ENCODE measurements at regions not wholly inside any gene's neighbourhood (a gene's known extent, or its start where the extent isn't known, plus 50 kb on each side); places are given as distances from the start of the nearest gene placed in this dataset.
"Not testable (repeated sequence)": the region's sequence is repeated elsewhere in the genome, so short reads cannot be mapped to it uniquely, and the experiment has no call there.

DNA sequence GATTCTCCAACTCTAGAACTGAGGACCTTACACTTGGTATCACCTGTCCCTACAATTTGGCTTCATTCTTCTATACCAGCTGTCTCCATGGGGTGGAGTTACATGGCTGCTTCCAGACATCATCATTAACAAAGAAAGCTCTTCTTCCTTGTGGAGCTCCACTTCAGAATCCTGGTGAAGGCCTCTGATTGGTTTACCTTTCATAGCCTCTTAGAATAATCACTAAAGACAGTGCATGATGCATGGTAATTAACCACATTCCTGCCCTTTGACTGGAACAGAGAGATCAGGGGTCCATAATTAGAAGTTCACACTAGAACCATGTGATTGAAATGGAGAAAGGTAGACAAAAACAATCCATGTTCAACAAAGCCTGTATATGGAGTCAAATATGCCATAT lies 112.6 kb upstream of the ZNF827 start:
- Mint-ChIP-seq H3K4me1 (no peaks in the 10 kb centered on the region), H3K36me3 (ENCODE audit: low read depth) (no peaks in the 10 kb centered on the region), H3K9me3 (ENCODE audit: low read depth) (peaks cover 4% of the 10 kb centered on the region), H3K27me3 (peaks cover 7% of the 10 kb centered on the region), H3K27ac (no peak overlapping the region), H3K4me3 (no peak overlapping the region)
- no peak for DNase-seq
- intact Hi-C loops (cut with DNase I, micrococcal nuclease): no loop called here
- ATAC-seq: no peak
- CTCF ChIA-PET: interaction anchor here (0.9 to 1.4 kb wide), 2 partner anchors 44 to 61 kb away, joined by 3 read pairs; no protein-coding TSS in a partner anchor
- POLR2A ChIA-PET: no interaction called here

DNA sequence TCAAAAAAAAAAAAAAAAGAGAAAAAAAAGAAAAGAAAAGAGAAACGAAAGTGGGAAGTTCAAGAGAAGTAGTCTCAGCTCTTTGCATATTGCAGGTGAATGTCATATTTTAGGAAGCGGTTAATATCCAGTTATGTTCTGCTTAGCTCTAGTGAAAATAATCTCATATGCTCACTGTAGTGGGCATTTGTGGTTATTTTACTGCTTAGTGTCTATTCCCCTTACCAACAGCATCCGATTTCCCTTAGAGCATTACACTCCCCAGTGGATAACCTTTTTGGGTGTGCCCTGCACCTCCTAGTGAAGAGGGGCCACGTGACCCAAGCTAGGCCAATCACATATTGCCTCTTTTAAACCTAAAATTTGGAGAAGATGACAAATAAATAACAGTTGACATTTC lies 111.2 kb upstream of the ZNF827 start:
- H3K27me3 Mint-ChIP-seq: peaks cover 17% of the 10 kb centered on the region
- no peak overlapping the region for H3K4me3 Mint-ChIP-seq
- peaks cover 4% of the 10 kb centered on the region for H3K9me3 Mint-ChIP-seq (ENCODE audit: low read depth)
- ATAC-seq (no peak), DNase-seq (no peak)
- CTCF ChIA-PET: interaction anchor here (0.6 to 1.4 kb wide), 2 partner anchors 60 to 309 kb away, joined by 3 read pairs; no protein-coding TSS in a partner anchor
- no peak overlapping the region for H3K27ac Mint-ChIP-seq
- no peaks in the 10 kb centered on the region for H3K4me1 Mint-ChIP-seq
- POLR2A ChIA-PET: no interaction called here
- intact Hi-C loops (cut with DNase I, micrococcal nuclease): no loop called here
- H3K36me3 Mint-ChIP-seq (ENCODE audit: low read depth): no peaks in the 10 kb centered on the region

- peaks cover 17% of the 10 kb centered on the region for H3K27me3 Mint-ChIP-seq
- intact Hi-C loops (cut with DNase I, micrococcal nuclease); DNase-seq; H3K4me3 Mint-ChIP-seq; POLR2A ChIA-PET; ATAC-seq; H3K9me3 Mint-ChIP-seq (ENCODE audit: low read depth); H3K4me1 Mint-ChIP-seq; H3K36me3 Mint-ChIP-seq (ENCODE audit: low read depth); H3K27ac Mint-ChIP-seq: not testable (repeated sequence)
- CTCF ChIA-PET: interaction anchor here (0.7 kb wide), 1 partner anchor 41 kb away, joined by 3 read pairs; no protein-coding TSS in a partner anchor
These were observed 109.1 kb upstream of the ZNF827 start for GRCh38 chr4:146047768-146048167.

DNA sequence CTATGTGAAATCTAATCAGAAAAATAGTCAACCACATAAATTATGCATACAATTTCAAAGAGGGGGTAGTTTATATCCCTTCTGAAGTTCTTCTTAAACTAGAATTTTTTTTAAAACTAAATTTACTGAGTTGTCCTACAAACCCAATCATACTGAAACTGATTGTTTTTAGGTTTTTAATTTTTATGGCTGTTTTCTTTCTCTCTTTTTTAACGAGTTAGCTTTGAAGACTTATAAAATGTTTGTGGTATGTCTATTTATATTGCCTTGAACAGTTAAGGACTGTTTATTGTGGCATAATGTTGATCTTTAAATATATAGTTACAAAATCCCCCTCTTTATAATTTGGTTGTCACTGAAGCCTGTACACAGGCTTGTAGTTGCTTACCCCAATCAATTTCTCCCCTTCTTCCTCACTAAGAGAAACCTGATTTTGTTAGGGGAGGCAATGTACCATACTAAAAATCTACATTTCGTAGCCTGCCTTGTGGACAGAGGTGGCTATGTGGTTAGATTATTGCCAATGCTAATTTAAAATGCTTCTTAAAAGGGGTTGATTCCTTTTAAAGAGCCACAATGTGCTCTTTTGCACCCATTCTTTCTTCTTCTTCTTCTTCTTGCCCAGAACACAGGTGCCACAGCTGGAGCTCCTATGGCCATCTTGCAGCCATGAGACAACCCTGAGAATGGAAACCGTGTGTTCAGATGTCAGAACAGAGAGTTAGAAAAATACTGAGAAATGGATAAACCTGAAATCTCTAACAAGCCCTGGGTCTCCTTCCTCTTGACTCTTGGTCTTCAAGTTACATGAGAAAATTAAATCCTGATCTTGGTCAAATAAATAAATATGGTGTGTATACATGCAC lies 102.7 kb upstream of the ZNF827 start:
- intact Hi-C loops (cut with DNase I, micrococcal nuclease): no loop called here
- ChIA-PET CTCF (no interaction called here), POLR2A (no interaction called here)
- Mint-ChIP-seq H3K4me1 (no peaks in the 10 kb centered on the region), H3K27me3 (peaks cover 10% of the 10 kb centered on the region), H3K27ac (no peak overlapping the region), H3K9me3 (ENCODE audit: low read depth) (no peaks in the 10 kb centered on the region), H3K36me3 (ENCODE audit: low read depth) (no peaks in the 10 kb centered on the region), H3K4me3 (no peak overlapping the region)
- ATAC-seq (no peak), DNase-seq (no peak)

DNA sequence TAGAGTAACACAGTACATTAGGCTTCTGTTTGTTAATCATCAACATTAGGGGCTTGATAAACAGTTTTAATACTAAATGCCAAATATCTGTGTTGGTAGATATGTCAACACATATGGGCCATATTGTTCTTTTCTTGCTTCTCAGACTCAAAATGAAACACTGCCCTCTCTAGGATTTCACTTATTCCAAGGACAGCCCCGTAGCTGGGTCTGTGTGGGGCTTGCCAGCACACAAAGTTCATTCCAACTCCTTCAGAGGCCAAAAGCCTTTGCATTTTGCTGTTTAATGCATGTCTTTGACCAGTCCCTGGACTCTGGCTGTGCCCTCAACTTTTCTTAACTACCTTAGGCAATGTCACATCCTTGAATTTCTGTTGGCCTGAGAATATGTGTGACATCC lies 102.0 kb upstream of the ZNF827 start:
- DNase-seq: no peak
- ChIA-PET CTCF (no interaction called here), POLR2A (no interaction called here)
- H3K4me1 Mint-ChIP-seq: no peaks in the 10 kb centered on the region
- H3K4me3 Mint-ChIP-seq: no peak overlapping the region
- intact Hi-C loops (cut with DNase I, micrococcal nuclease): no loop called here
- no peak for ATAC-seq
- no peak overlapping the region for H3K27ac Mint-ChIP-seq
- H3K36me3 Mint-ChIP-seq (ENCODE audit: low read depth): no peaks in the 10 kb centered on the region
- peaks cover 7% of the 10 kb centered on the region for H3K27me3 Mint-ChIP-seq
- H3K9me3 Mint-ChIP-seq (ENCODE audit: low read depth): no peaks in the 10 kb centered on the region

GRCh38 chr4:146033149-146033548 lies 94.5 kb upstream of the ZNF827 start:
- H3K27me3 Mint-ChIP-seq: peaks cover 11% of the 10 kb centered on the region
- H3K9me3 Mint-ChIP-seq (ENCODE audit: low read depth): peaks cover 3% of the 10 kb centered on the region
- H3K4me3 Mint-ChIP-seq: no peak overlapping the region
- intact Hi-C loops (cut with DNase I, micrococcal nuclease): no loop called here
- H3K36me3 Mint-ChIP-seq (ENCODE audit: low read depth): no peaks in the 10 kb centered on the region
- ChIA-PET CTCF (no interaction called here), POLR2A (no interaction called here)
- ATAC-seq (no peak), DNase-seq (no peak)
- H3K27ac Mint-ChIP-seq: no peak overlapping the region
- H3K4me1 Mint-ChIP-seq: peaks cover 13% of the 10 kb centered on the region

DNA sequence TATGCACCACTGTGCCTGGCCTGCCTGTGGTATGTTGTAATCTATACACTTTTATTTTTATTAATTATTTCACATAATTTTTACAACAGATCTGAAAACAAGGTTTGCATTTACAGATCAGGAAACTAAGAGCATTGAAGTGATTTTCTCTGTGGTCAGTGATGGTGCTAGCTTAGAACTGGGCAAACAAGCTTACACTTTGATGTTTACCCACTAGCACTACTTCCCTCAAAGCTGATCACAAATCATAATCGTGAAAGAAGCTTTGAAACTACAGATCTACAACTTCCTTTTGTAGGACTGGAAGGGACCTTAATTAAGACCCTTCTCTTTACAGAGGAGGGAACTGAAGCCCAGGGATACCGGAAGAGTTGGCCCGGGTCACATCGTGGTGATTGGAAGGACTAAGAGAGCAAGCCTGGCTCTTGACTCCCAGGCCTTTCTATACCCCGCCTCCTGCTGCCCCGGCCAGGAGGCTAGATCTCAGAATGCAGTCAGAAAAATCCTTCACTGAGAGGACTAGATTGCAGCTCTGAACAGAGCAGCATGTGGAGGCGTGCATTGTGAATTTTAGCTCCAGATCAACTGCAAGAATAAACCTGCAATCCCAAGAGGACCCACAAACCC lies 93.7 kb upstream of the ZNF827 start:
- ATAC-seq (no peak), DNase-seq (no peak)
- intact Hi-C loops (cut with DNase I, micrococcal nuclease): no loop called here
- H3K4me1 Mint-ChIP-seq: peaks cover 13% of the 10 kb centered on the region
- no peak overlapping the region for H3K4me3 Mint-ChIP-seq
- no peaks in the 10 kb centered on the region for H3K36me3 Mint-ChIP-seq (ENCODE audit: low read depth)
- peaks cover 3% of the 10 kb centered on the region for H3K9me3 Mint-ChIP-seq (ENCODE audit: low read depth)
- no peak overlapping the region for H3K27ac Mint-ChIP-seq
- peaks cover 11% of the 10 kb centered on the region for H3K27me3 Mint-ChIP-seq
- POLR2A ChIA-PET: no interaction called here
- CTCF ChIA-PET: interaction anchor here (0.7 kb wide), 1 partner anchor 12 kb away, joined by 3 read pairs; no protein-coding TSS in a partner anchor

DNA sequence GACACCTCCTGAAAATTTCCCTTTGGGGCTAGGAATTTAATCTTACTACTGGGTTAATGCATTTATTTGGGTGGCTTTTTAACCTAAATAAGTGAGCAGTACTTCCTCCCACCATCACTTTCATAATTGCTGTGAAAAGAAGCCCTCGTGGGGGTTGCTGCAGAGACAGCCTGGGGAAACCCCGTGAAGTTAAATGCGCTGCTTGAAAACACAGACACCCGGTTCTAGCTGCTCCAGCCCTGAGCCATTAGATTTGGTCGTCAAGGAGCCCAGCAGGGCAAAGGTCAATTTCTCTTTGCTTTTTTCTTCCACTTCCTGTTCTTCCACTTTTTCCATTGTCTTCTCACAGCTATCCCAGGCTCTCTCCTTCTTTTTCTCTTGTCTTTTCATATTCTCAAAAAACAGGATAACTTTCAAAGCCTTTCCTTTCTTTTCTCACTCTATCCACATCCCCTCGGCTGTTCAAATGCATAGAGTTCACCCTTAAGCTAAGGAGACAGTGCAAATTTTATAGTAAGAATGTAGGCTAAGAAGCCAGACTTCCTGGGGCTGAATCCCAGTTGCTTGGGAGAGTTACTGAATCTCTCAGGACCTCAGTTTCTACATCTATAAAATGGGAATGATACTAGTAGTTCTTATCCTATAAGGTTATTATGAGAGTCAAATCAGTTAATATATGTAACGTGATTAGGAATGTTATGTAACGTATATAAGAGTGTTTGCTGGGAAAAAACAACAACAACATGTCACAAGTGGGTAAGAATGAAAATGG lies 91.5 kb upstream of the ZNF827 start:
- ChIA-PET POLR2A (no interaction called here), CTCF (interaction anchor here (0.8 kb wide), 1 partner anchor 969 kb away, joined by 3 read pairs; no protein-coding TSS in a partner anchor)
- Mint-ChIP-seq H3K27ac (no peak overlapping the region), H3K9me3 (ENCODE audit: low read depth) (peaks cover 3% of the 10 kb centered on the region), H3K4me1 (peaks cover 13% of the 10 kb centered on the region), H3K27me3 (peaks cover 17% of the 10 kb centered on the region), H3K4me3 (no peak overlapping the region), H3K36me3 (ENCODE audit: low read depth) (no peaks in the 10 kb centered on the region)
- ATAC-seq (peak; percentile 69), DNase-seq (peak; percentile 30)
- intact Hi-C loops (cut with DNase I, micrococcal nuclease): no loop called here

GRCh38 chr4:146029147-146029546 lies 90.5 kb upstream of the ZNF827 start:
- intact Hi-C loops (cut with DNase I, micrococcal nuclease): no loop called here
- Mint-ChIP-seq H3K4me3 (no peak overlapping the region), H3K36me3 (ENCODE audit: low read depth) (no peaks in the 10 kb centered on the region), H3K27me3 (peaks cover 17% of the 10 kb centered on the region), H3K9me3 (ENCODE audit: low read depth) (peaks cover 1% of the 10 kb centered on the region), H3K4me1 (peaks cover 13% of the 10 kb centered on the region), H3K27ac (no peak overlapping the region)
- ATAC-seq (no peak), DNase-seq (no peak)
- ChIA-PET CTCF (interaction anchor here (0.8 kb wide), 1 partner anchor 970 kb away, joined by 3 read pairs; no protein-coding TSS in a partner anchor), POLR2A (no interaction called here)

- Mint-ChIP-seq H3K27ac (no peak overlapping the region), H3K4me1 (peaks cover 13% of the 10 kb centered on the region), H3K27me3 (peaks cover 8% of the 10 kb centered on the region), H3K4me3 (no peak overlapping the region), H3K9me3 (ENCODE audit: low read depth) (no peaks in the 10 kb centered on the region), H3K36me3 (ENCODE audit: low read depth) (no peaks in the 10 kb centered on the region)
- ATAC-seq: no peak
- ChIA-PET CTCF (interaction anchor here (0.5 to 0.8 kb wide), 2 partner anchors 70 to 1511 kb away, joined by 3 read pairs; no protein-coding TSS in a partner anchor), POLR2A (no interaction called here)
- DNase-seq: no peak
- intact Hi-C loops (cut with DNase I, micrococcal nuclease): no loop called here
These were observed 89.1 kb upstream of the ZNF827 start for GRCh38 chr4:146027761-146028160.

GRCh38 chr4:146023334-146023967 lies 84.8 kb upstream of the ZNF827 start:
- no peak for ATAC-seq

More at GRCh38 chr4:146023334-146023967, 84.8 kb upstream of the ZNF827 start:
- peaks cover 11% of the 10 kb centered on the region for H3K27me3 Mint-ChIP-seq
- intact Hi-C loops (cut with DNase I, micrococcal nuclease): no loop called here
- ChIA-PET POLR2A (no interaction called here), CTCF (no interaction called here)
- no peaks in the 10 kb centered on the region for H3K4me1 Mint-ChIP-seq
- no peak overlapping the region for H3K27ac Mint-ChIP-seq
- H3K4me3 Mint-ChIP-seq: no peak overlapping the region
- no peaks in the 10 kb centered on the region for H3K36me3 Mint-ChIP-seq (ENCODE audit: low read depth)
- DNase-seq: no peak
- no peaks in the 10 kb centered on the region for H3K9me3 Mint-ChIP-seq (ENCODE audit: low read depth)
